IMR-90 (cell line): ENCODE measurements at regions not wholly inside any gene's neighbourhood (a gene's known extent, or its start where the extent isn't known, plus 50 kb on each side); places are given as distances from the start of the nearest gene placed in this dataset.

ENCODE experiments used
- ATAC-seq: fragments of 200-7000 bp; cut with Tn5 transposase; 2 replicates; pipeline ENCODE4 v1.9.1; 2020; ENCODE audit warnings: low read depth, mild to moderate bottlenecking, moderate library complexity
- BruUV-seq: library from RNA; stranded (reverse); fragments of 400-500 nt; replicated peaks from 2 replicates; lab custom pipeline; 2021; lab: Mats Ljungman, UMichigan
- CTCF ChIA-PET: fragments of 300-600 bp; formaldehyde crosslinking; extraction: SDS; loops from one replicate; lab custom pipeline; 2021; ENCODE audit warnings: antibody characterized with exemption; lab: Yijun Ruan, JAX
- POLR2A ChIA-PET: fragments of 300-600 bp; sonication (Branson Sonifier 250); formaldehyde crosslinking; loops from one replicate; lab custom pipeline; 2022; ENCODE audit warnings: antibody characterized with exemption; ENCODE audit not compliant: unreplicated experiment; lab: Charles Lee
- DNase-seq: peaks from one replicate; pipeline ENCODE4 v3.0.0; 2013
- H2AFZ ChIP-seq: replicated peaks from 2 replicates; pipeline ENCODE3; 2013; ENCODE audit warnings: low read length, mild to moderate bottlenecking; ENCODE audit not compliant: poor library complexity
- H2AK5ac ChIP-seq: 2 replicates; pipeline ENCODE4 v1.6.1; 2013; ENCODE audit warnings: low read depth, low read length, inconsistent platforms
- H2AK9ac ChIP-seq: replicated peaks from 2 replicates; pipeline ENCODE3; 2013; ENCODE audit warnings: mild to moderate bottlenecking, low read depth, low read length, moderate library complexity; ENCODE audit not compliant: poor library complexity
- H2BK120ac ChIP-seq: 2 replicates; pipeline ENCODE4 v1.6.1; 2013; ENCODE audit warnings: low read depth, low read length, inconsistent platforms
- H2BK15ac ChIP-seq: 3 replicates; pipeline ENCODE4 v1.6.1; 2013; ENCODE audit warnings: low read depth, low read length, inconsistent platforms
- H2BK20ac ChIP-seq: 2 replicates; pipeline ENCODE4 v1.6.1; 2013; ENCODE audit warnings: low read depth, mild to moderate bottlenecking, inconsistent platforms, low read length, moderate library complexity
- H2BK5ac ChIP-seq: 2 replicates; pipeline ENCODE4 v1.6.1; 2013; ENCODE audit warnings: mild to moderate bottlenecking, low read depth, low read length, inconsistent platforms; ENCODE audit not compliant: poor library complexity, severe bottlenecking
- H3K14ac ChIP-seq: replicated peaks from 2 replicates; pipeline ENCODE4 v1.6.1; 2013; ENCODE audit warnings: low read depth, low read length, inconsistent platforms
- H3K18ac ChIP-seq: 2 replicates; pipeline ENCODE4 v1.6.1; 2013; ENCODE audit warnings: low read depth, low read length, control low read depth
- H3K23ac ChIP-seq: 2 replicates; pipeline ENCODE4 v1.6.1; 2013; ENCODE audit warnings: low read depth, low read length, inconsistent platforms
- H3K27ac ChIP-seq: 2 replicates; pipeline ENCODE4 v1.5.1; 2013; ENCODE audit warnings: mild to moderate bottlenecking, control low read depth, low read length; ENCODE audit not compliant: insufficient read depth
- H3K27me3 ChIP-seq: 2 replicates; pipeline ENCODE4 v1.6.1; 2013; ENCODE audit warnings: low read length; ENCODE audit not compliant: control insufficient read depth, insufficient read depth
- H3K36me3 ChIP-seq: 2 replicates; pipeline ENCODE4 v1.6.1; 2013; ENCODE audit warnings: low read length, mixed read lengths; ENCODE audit not compliant: control insufficient read depth, insufficient read depth
- H3K4ac ChIP-seq: 2 replicates; pipeline ENCODE4 v1.6.1; 2013; ENCODE audit warnings: low read depth, low read length, inconsistent platforms
- H3K4me1 ChIP-seq: 2 replicates; pipeline ENCODE4 v1.6.1; 2013; ENCODE audit warnings: low read length, mixed read lengths; ENCODE audit not compliant: control insufficient read depth, insufficient read depth
- H3K4me2 ChIP-seq: 2 replicates; pipeline ENCODE4 v1.6.1; 2013; ENCODE audit warnings: low read depth, mild to moderate bottlenecking, control low read depth, low read length, moderate library complexity
- H3K4me3 ChIP-seq: 2 replicates; pipeline ENCODE4 v1.5.1; 2013; ENCODE audit warnings: low read depth, mild to moderate bottlenecking, control low read depth, low read length, moderate library complexity; ENCODE audit not compliant: insufficient read depth
- H3K56ac ChIP-seq: 2 replicates; pipeline ENCODE4 v1.6.1; 2013; ENCODE audit warnings: low read length, inconsistent platforms; ENCODE audit not compliant: insufficient read depth; ENCODE audit errors: extremely low read depth
- H3K79me1 ChIP-seq, 2 experiments: 2 replicates each; pipeline ENCODE4 v1.6.1; 2013; ENCODE audit warnings: low read length in 2 of 2, inconsistent platforms in 1 of 2, low read depth in 1 of 2
- H3K9ac ChIP-seq: 2 replicates; pipeline ENCODE4 v1.6.1; 2013; ENCODE audit warnings: low read depth, low read length, control low read depth
- H3K9me1 ChIP-seq: 2 replicates; pipeline ENCODE4 v1.6.1; 2013; ENCODE audit warnings: low read length, inconsistent platforms; ENCODE audit not compliant: insufficient read depth
- H3K9me3 ChIP-seq: 2 replicates; pipeline ENCODE4 v1.6.1; 2013; ENCODE audit warnings: low read length; ENCODE audit not compliant: control insufficient read depth, insufficient read depth
- H4K20me1 ChIP-seq: 2 replicates; pipeline ENCODE4 v1.6.1; 2013; ENCODE audit warnings: low read length, inconsistent platforms; ENCODE audit not compliant: insufficient read depth
- H4K5ac ChIP-seq: 2 replicates; pipeline ENCODE4 v1.6.1; 2013; ENCODE audit warnings: mild to moderate bottlenecking, low read depth, low read length, control low read depth
- H4K8ac ChIP-seq, 2 experiments: 2 replicates each; pipeline ENCODE4 v1.6.1; 2013; ENCODE audit warnings: low read depth in 2 of 2, low read length in 2 of 2, control low read depth in 1 of 2, inconsistent platforms in 1 of 2
- H4K91ac ChIP-seq: 2 replicates; pipeline ENCODE4 v1.6.1; 2013; ENCODE audit warnings: low read depth, low read length, inconsistent platforms; ENCODE audit not compliant: insufficient read depth
- BHLHE40 ChIP-seq: fragments of 150-350 bp; IDR thresholded peaks from 2 replicates; pipeline ENCODE4 v1.6.1; 2016; ENCODE audit warnings: mild to moderate bottlenecking, low read depth, low read length
- CEBPB ChIP-seq: IDR thresholded peaks from 2 replicates; pipeline ENCODE4 v1.6.1; 2012; ENCODE audit warnings: low read depth, low read length, improper control_type of control experiment
- CHD1 ChIP-seq: IDR thresholded peaks from 2 replicates; pipeline ENCODE4 v1.6.1; 2012; ENCODE audit warnings: low read depth, low read length, improper control_type of control experiment
- ELK1 ChIP-seq: fragments of 150-350 bp; IDR thresholded peaks from 2 replicates; pipeline ENCODE4 v1.6.1; 2016; ENCODE audit warnings: low read depth, mild to moderate bottlenecking, low read length, moderate library complexity, borderline replicate concordance
- FOS ChIP-seq: fragments of 150-350 bp; IDR thresholded peaks from 2 replicates; pipeline ENCODE4 v1.6.1; 2016; ENCODE audit warnings: low read depth, low read length
- MAZ ChIP-seq: IDR thresholded peaks from 2 replicates; pipeline ENCODE4 v1.6.1; 2012; ENCODE audit warnings: low read depth, mild to moderate bottlenecking, low read length, improper control_type of control experiment, moderate library complexity, borderline replicate concordance
- MXI1 ChIP-seq: IDR thresholded peaks from 2 replicates; pipeline ENCODE4 v1.6.1; 2012; ENCODE audit warnings: low read depth, mild to moderate bottlenecking, low read length, moderate library complexity, borderline replicate concordance
- NFE2L2 ChIP-seq: fragments of 150-350 bp; IDR thresholded peaks from 2 replicates; pipeline ENCODE4 v1.6.1; 2016; ENCODE audit warnings: low read depth, mild to moderate bottlenecking, low read length
- POLR2A ChIP-seq: IDR thresholded peaks from 2 replicates; pipeline ENCODE4 v1.6.1; 2012; ENCODE audit warnings: mild to moderate bottlenecking, low read depth, low read length
- RAD21 ChIP-seq: IDR thresholded peaks from 2 replicates; pipeline ENCODE4 v1.6.1; 2012; ENCODE audit warnings: low read length, improper control_type of control experiment
- RCOR1 ChIP-seq: IDR thresholded peaks from 2 replicates; pipeline ENCODE4 v1.6.1; 2012; ENCODE audit warnings: mild to moderate bottlenecking, low read length, improper control_type of control experiment; ENCODE audit not compliant: insufficient replicate concordance
- RFX5 ChIP-seq: IDR thresholded peaks from 2 replicates; pipeline ENCODE4 v1.8.0; 2012; ENCODE audit warnings: low read depth, mild to moderate bottlenecking, low read length, moderate library complexity
- WGBS, 2 experiments: methylation state at CpG; one replicate each; pipeline versions ENCODE4 v1.1.5 to v1.1.7; 2013; ENCODE audit warnings: missing lambda C conversion rate in 2 of 2; ENCODE audit not compliant: insufficient read length in 1 of 2; ENCODE audit errors: extremely low coverage in 2 of 2; 5-methylcytosine and 5-hydroxymethylcytosine counted together
- dilution Hi-C: fragments of 300-500 bp; cut with HindIII; formaldehyde crosslinking; loops from one replicate; pipeline ENCODE4 v1.14.3; 2018; ENCODE audit warnings: low sequenced_read_pairs; ENCODE audit not compliant: unreplicated experiment
- in situ Hi-C: fragments of 300-500 bp; cut with MboI; formaldehyde crosslinking; loops from 3 replicates; pipeline ENCODE4 v1.14.3; 2019; ENCODE audit warnings: low sequenced_read_pairs, inconsistent platforms, mixed read lengths
- intact Hi-C: fragments of 100-400 bp; cut with micrococcal nuclease; formaldehyde crosslinking; loops from 2 replicates; pipeline ENCODE4 v1.10.0; 2022
- TF ChIP-seq, protein P1 (sequence below): fragments of 150-350 bp; IDR thresholded peaks from 2 replicates; pipeline ENCODE4 v1.6.1; 2017; ENCODE audit warnings: mild to moderate bottlenecking, antibody characterized with exemption, low read length, low read depth
- TF ChIP-seq, protein P2 (sequence below): conservative IDR thresholded peaks from 2 replicates; pipeline ENCODE4 v1.5.1; 2012; ENCODE audit warnings: mild to moderate bottlenecking, low read depth, low read length, improper control_type of control experiment

GRCh38 chr22:26783885-26784284 is 126.5 kb downstream of the MIAT start:
- Histone ChIP-seq H3K4ac (no peak overlapping the region), H3K9me1 (no peaks in the 10 kb centered on the region; the same call in 1 of the 2 replicates), H3K18ac (no peak overlapping the region), H3K79me1 (no peaks in the 10 kb centered on the region), H2AFZ (peak overlapping the region; percentile 52), H3K9me3 (peaks cover 4% of the 10 kb centered on the region; the same call in 1 of the 2 replicates), H4K5ac (no peak overlapping the region), H3K4me3 (no peak overlapping the region), H3K23ac (no peak overlapping the region), H2BK120ac (no peak overlapping the region), H2BK5ac (no peak overlapping the region), H4K20me1 (no peaks in the 10 kb centered on the region), H3K4me2 (no peak overlapping the region; the same call in 1 of the 2 replicates), H3K4me1 (no peaks in the 10 kb centered on the region), H2AK9ac (no peak overlapping the region), H3K27me3 (no peaks in the 10 kb centered on the region), H3K36me3 (peaks cover 5% of the 10 kb centered on the region), H4K91ac (no peak overlapping the region), H3K9ac (no peak overlapping the region), H3K56ac (no peak overlapping the region), H2BK15ac (no peak overlapping the region), H4K8ac (no peak overlapping the region), H3K14ac (no peak overlapping the region), H2AK5ac (no peak overlapping the region), H3K27ac (no peak overlapping the region), H2BK20ac (no peak overlapping the region)
- WGBS, 2 experiments = 45% methylated on average over 11 of the region's 18 CpGs; no CpG with 5 or more reads in 1 of the 2 experiments
- intact Hi-C loops (no loop called here), in situ Hi-C loops (no loop called here), dilution Hi-C loops (no loop called here)
- TF ChIP-seq, protein P1, sequence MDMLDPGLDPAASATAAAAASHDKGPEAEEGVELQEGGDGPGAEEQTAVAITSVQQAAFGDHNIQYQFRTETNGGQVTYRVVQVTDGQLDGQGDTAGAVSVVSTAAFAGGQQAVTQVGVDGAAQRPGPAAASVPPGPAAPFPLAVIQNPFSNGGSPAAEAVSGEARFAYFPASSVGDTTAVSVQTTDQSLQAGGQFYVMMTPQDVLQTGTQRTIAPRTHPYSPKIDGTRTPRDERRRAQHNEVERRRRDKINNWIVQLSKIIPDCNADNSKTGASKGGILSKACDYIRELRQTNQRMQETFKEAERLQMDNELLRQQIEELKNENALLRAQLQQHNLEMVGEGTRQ = no peak
- no peak for TF ChIP-seq ELK1
- no peak for TF ChIP-seq CEBPB
- no peak for TF ChIP-seq RAD21
- no peak for TF ChIP-seq CHD1
- TF ChIP-seq FOS = no peak
- TF ChIP-seq, protein P2, sequence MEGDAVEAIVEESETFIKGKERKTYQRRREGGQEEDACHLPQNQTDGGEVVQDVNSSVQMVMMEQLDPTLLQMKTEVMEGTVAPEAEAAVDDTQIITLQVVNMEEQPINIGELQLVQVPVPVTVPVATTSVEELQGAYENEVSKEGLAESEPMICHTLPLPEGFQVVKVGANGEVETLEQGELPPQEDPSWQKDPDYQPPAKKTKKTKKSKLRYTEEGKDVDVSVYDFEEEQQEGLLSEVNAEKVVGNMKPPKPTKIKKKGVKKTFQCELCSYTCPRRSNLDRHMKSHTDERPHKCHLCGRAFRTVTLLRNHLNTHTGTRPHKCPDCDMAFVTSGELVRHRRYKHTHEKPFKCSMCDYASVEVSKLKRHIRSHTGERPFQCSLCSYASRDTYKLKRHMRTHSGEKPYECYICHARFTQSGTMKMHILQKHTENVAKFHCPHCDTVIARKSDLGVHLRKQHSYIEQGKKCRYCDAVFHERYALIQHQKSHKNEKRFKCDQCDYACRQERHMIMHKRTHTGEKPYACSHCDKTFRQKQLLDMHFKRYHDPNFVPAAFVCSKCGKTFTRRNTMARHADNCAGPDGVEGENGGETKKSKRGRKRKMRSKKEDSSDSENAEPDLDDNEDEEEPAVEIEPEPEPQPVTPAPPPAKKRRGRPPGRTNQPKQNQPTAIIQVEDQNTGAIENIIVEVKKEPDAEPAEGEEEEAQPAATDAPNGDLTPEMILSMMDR = no peak
- TF ChIP-seq MXI1 = no peak
- no peak for TF ChIP-seq NFE2L2
- TF ChIP-seq BHLHE40 = no peak
- no peak for TF ChIP-seq RCOR1
- TF ChIP-seq RFX5 = no peak
- no peak for TF ChIP-seq MAZ
- no peak for TF ChIP-seq POLR2A
- CTCF ChIA-PET = no interaction called here
- BruUV-seq = no TSS peak
- no peak for ATAC-seq
- POLR2A ChIA-PET = no interaction called here
- no peak for DNase-seq
